ENCODE measurements at regions not wholly inside any gene's neighbourhood (a gene's known extent, or its start where the extent isn't known, plus 50 kb on each side); places are given as distances from the start of the nearest gene placed in this dataset.

- ATAC-seq (replicated peaks) (no peak), DNase-seq (no peak)
- H3K9me3 Mint-ChIP-seq: no peaks in the 10 kb centered on the region
- H3K4me1 Mint-ChIP-seq: no peaks in the 10 kb centered on the region
- H3K27ac Mint-ChIP-seq: no peak overlapping the region
- peaks cover 11 to 35% of the 10 kb centered on the region in 2 donors for H3K27me3 Mint-ChIP-seq
- H3K4me3 Mint-ChIP-seq: no peak overlapping the region
- H3K36me3 Mint-ChIP-seq: no peaks in the 10 kb centered on the region
These were observed 157.0 kb upstream of the NECTIN1 start for GRCh38 chr11:119885861-119886567.

GRCh38 chr11:119885067-119885466, 156.1 kb upstream of the NECTIN1 start:
- no peaks in the 10 kb centered on the region for H3K4me1 Mint-ChIP-seq
- H3K9me3 Mint-ChIP-seq: no peaks in the 10 kb centered on the region
- H3K27ac Mint-ChIP-seq: no peak overlapping the region
- ATAC-seq (replicated peaks) (no peak), DNase-seq (no peak)
- no peaks in the 10 kb centered on the region for H3K36me3 Mint-ChIP-seq
- no peak overlapping the region for H3K4me3 Mint-ChIP-seq
- H3K27me3 Mint-ChIP-seq: peaks cover 11 to 39% of the 10 kb centered on the region in 2 donors

GRCh38 chr11:119882316-119882715, 153.3 kb upstream of the NECTIN1 start:
- peaks cover 11 to 43% of the 10 kb centered on the region in 2 donors for H3K27me3 Mint-ChIP-seq
- H3K27ac Mint-ChIP-seq: no peak overlapping the region
- no peaks in the 10 kb centered on the region for H3K4me1 Mint-ChIP-seq
- DNase-seq: no peak
- no peak for ATAC-seq (replicated peaks)
- H3K36me3 Mint-ChIP-seq: no peaks in the 10 kb centered on the region
- no peak overlapping the region for H3K4me3 Mint-ChIP-seq
- no peaks in the 10 kb centered on the region for H3K9me3 Mint-ChIP-seq

- DNase-seq: no peak
- Mint-ChIP-seq H3K9me3 (no peaks in the 10 kb centered on the region), H3K4me1 (no peaks in the 10 kb centered on the region), H3K4me3 (no peak overlapping the region), H3K27me3 (peaks cover 11 to 32% of the 10 kb centered on the region in 2 donors), H3K27ac (no peak overlapping the region), H3K36me3 (no peaks in the 10 kb centered on the region)
- no peak for ATAC-seq (replicated peaks)
These were observed 151.9 kb upstream of the NECTIN1 start for GRCh38 chr11:119880873-119881272.

- Mint-ChIP-seq H3K4me1 (no peaks in the 10 kb centered on the region), H3K27ac (no peak overlapping the region), H3K9me3 (no peaks in the 10 kb centered on the region), H3K4me3 (no peak overlapping the region), H3K27me3 (peaks cover 8 to 29% of the 10 kb centered on the region in 2 donors), H3K36me3 (no peaks in the 10 kb centered on the region)
- no peak for DNase-seq
- ATAC-seq (replicated peaks): no peak
These were observed 151.1 kb upstream of the NECTIN1 start for GRCh38 chr11:119880143-119880542.

DNA sequence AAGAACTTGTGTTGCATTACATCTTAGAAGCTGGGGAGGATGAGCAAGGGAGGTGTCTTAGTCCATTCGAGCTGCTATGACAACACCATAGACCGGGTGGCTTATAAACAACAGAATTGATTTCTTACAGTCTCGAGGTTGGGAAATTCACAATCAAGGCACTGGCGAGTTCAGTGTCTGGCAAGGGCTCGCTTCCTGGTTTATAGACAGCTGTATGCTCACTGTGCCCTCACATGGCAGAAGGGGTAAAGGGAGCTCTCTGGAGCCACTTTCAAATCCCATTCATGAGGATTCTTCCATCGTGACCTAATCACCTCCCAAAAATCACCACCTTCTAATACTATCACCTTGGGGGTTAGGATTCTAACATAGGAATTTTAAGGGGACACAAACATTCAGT, 150.0 kb upstream of the NECTIN1 start:
- Mint-ChIP-seq H3K36me3 (no peaks in the 10 kb centered on the region), H3K27me3 (peaks cover 4 to 24% of the 10 kb centered on the region in 2 donors), H3K4me1 (no peaks in the 10 kb centered on the region), H3K27ac (no peak overlapping the region), H3K9me3 (no peaks in the 10 kb centered on the region), H3K4me3 (no peak overlapping the region)
- no peak for DNase-seq
- no peak for ATAC-seq (replicated peaks)

- Mint-ChIP-seq H3K27me3 (peaks cover 5 to 25% of the 10 kb centered on the region in 2 donors), H3K4me1 (no peaks in the 10 kb centered on the region), H3K27ac (no peak overlapping the region), H3K9me3 (no peaks in the 10 kb centered on the region), H3K4me3 (no peak overlapping the region), H3K36me3 (no peaks in the 10 kb centered on the region)
- no peak for ATAC-seq (replicated peaks)
- no peak for DNase-seq
These were observed 147.8 kb upstream of the NECTIN1 start for GRCh38 chr11:119876841-119877240.

- DNase-seq (no peak), ATAC-seq (replicated peaks) (no peak)
- H3K27ac Mint-ChIP-seq: no peak overlapping the region
- peaks cover 5 to 25% of the 10 kb centered on the region in 2 donors for H3K27me3 Mint-ChIP-seq
- H3K4me3 Mint-ChIP-seq: no peak overlapping the region
- no peaks in the 10 kb centered on the region for H3K9me3 Mint-ChIP-seq
- no peaks in the 10 kb centered on the region for H3K36me3 Mint-ChIP-seq
- H3K4me1 Mint-ChIP-seq: no peaks in the 10 kb centered on the region
These were observed 147.0 kb upstream of the NECTIN1 start for GRCh38 chr11:119875841-119876600.

DNA sequence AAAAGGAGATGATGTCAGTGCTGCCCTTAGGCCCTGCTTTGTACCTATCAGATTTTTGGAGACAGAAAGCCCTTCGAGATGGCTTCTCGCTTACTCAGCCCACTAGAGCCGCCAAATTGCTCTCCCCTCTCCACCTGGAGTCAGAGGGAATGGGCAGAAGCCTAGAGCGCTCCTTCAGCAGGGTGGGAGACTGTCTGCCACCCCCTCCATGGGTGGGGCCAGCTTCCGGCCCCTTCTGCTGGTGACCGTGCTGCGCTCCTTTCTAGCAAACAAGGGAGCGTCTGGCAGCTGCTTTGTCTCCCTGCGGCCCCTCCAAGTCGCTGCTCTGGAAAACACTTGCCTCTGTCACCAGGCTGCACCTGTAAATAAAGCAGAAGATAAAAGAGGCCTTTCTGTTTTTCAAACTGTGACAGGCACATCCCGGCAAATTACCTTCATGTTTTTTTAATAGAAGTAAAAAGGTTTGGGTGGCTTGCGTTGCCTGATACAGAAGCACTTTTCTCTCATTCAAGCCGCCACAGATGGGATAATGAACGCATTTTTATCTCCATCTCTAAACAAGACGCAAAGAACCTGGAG, 145.7 kb upstream of the NECTIN1 start:
- H3K4me3 Mint-ChIP-seq: no peak overlapping the region
- DNase-seq (no peak), ATAC-seq (replicated peaks) (no peak)

GRCh38 chr11:119873761-119874421, 144.9 kb upstream of the NECTIN1 start:
- Mint-ChIP-seq H3K4me1 (no peaks in the 10 kb centered on the region), H3K9me3 (no peaks in the 10 kb centered on the region), H3K4me3 (no peak overlapping the region), H3K27me3 (peaks cover 5 to 9% of the 10 kb centered on the region in 2 donors), H3K27ac (no peak overlapping the region), H3K36me3 (no peaks in the 10 kb centered on the region)
- no peak for DNase-seq
- ATAC-seq (replicated peaks): no peak

More for the DNA sequence above, 145.7 kb upstream of the NECTIN1 start:
- peaks cover 5 to 18% of the 10 kb centered on the region in 2 donors for H3K27me3 Mint-ChIP-seq
- H3K27ac Mint-ChIP-seq: no peak overlapping the region
- no peaks in the 10 kb centered on the region for H3K9me3 Mint-ChIP-seq
- no peaks in the 10 kb centered on the region for H3K36me3 Mint-ChIP-seq
- H3K4me1 Mint-ChIP-seq: no peaks in the 10 kb centered on the region

GRCh38 chr11:119872611-119873310, 143.8 kb upstream of the NECTIN1 start:
- H3K27me3 Mint-ChIP-seq: peaks cover 5 to 11% of the 10 kb centered on the region in 2 donors
- ATAC-seq (replicated peaks) (no peak), DNase-seq (no peak)
- no peaks in the 10 kb centered on the region for H3K4me1 Mint-ChIP-seq
- H3K27ac Mint-ChIP-seq: no peak overlapping the region
- no peak overlapping the region for H3K4me3 Mint-ChIP-seq
- H3K9me3 Mint-ChIP-seq: no peaks in the 10 kb centered on the region
- no peaks in the 10 kb centered on the region for H3K36me3 Mint-ChIP-seq

DNA sequence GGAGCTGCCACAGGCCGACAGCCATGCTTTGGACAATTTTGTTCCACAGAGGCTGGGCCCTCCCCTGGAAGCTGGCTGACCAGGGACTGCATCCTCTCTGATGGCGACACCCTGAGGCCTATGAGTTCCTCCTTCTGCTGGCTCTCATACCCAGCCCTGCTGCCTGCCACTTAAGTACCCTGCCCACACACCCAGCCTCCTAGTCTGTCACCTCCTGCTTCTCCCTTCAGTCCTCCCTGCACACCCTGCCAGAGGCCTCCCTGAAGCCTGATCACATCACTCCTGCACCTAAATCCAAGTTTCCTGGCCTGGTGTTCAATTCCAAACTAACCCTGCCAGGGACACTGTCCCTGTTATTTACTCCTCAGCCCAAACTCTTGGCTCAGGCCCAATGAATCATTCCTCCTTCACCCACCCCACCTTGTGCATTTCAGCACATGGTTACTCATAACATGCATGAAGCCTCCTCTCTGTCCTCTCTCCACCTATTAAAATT, 136.7 kb upstream of the NECTIN1 start:
- H3K9me3 Mint-ChIP-seq: peaks cover 0 to 3% of the 10 kb centered on the region in 2 donors
- no peaks in the 10 kb centered on the region for H3K36me3 Mint-ChIP-seq
- no peaks in the 10 kb centered on the region for H3K4me1 Mint-ChIP-seq
- H3K27ac Mint-ChIP-seq: no peak overlapping the region
- ATAC-seq (replicated peaks) (no peak), DNase-seq (no peak)
- H3K4me3 Mint-ChIP-seq: no peak overlapping the region
- H3K27me3 Mint-ChIP-seq: peaks cover 8 to 23% of the 10 kb centered on the region in 2 donors

GRCh38 chr11:119864836-119865235, 135.8 kb upstream of the NECTIN1 start:
- peaks cover 0 to 3% of the 10 kb centered on the region in 2 donors for H3K9me3 Mint-ChIP-seq
- peaks cover 13 to 28% of the 10 kb centered on the region in 2 donors for H3K27me3 Mint-ChIP-seq
- no peak overlapping the region for H3K27ac Mint-ChIP-seq
- no peaks in the 10 kb centered on the region for H3K36me3 Mint-ChIP-seq
- ATAC-seq (replicated peaks) (no peak), DNase-seq (no peak)
- H3K4me1 Mint-ChIP-seq: no peaks in the 10 kb centered on the region
- H3K4me3 Mint-ChIP-seq: no peak overlapping the region
